NCI-H1417 treated with DMSO at 0.1 percent for 48 hours (cell line): ENCODE measurements at regions not wholly inside any gene's neighbourhood (a gene's known extent, or its start where the extent isn't known, plus 50 kb on each side); places are given as distances from the start of the nearest gene placed in this dataset.
"Not testable (repeated sequence)": the region's sequence is repeated elsewhere in the genome, so short reads cannot be mapped to it uniquely, and the experiment has no call there.

ENCODE experiments used
- DNase-seq: peaks from one replicate; lab custom pipeline; 2025; lab: John Stamatoyannopoulos, UW

DNA sequence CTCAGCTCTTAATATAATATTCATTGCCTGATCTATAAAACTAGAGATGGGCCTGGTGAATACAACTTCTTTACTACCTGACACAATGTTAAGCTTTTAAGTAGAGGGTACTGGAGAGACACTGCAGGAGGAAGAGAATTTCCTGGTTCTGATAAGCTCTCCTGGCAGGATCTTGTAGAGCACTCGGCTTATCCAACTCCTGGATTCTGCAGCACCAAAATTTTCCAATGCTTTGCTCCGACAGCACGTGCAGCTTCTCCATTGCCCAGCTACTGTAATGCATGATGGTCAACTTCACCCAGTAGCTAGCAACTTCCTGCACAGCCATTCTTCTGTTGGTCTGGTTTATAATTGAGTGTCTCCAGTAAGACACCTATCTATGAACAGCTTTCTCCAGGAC lies 686.2 kb upstream of the BOD1L1 start:
- DNase-seq = no peak

DNA sequence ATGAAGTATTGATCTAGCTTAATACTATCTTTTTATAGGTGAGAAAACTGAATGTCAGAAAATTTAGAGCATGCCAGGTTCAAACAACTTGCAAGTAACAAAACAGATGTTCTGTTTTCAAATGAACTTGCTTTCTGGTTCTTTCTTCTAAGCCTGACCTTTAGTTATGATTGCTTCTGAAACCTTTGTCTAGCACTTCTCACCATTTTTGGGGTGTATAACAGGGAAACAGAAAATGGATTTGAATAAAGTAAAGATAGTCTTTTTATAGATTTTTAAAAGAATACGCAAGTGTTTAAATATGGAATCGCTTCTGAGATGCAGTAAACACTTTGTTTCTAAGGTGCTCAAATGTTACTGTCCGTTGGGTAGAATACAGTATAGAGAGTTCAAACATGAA lies 687.2 kb upstream of the CPEB2 start:
- DNase-seq = no peak

DNA sequence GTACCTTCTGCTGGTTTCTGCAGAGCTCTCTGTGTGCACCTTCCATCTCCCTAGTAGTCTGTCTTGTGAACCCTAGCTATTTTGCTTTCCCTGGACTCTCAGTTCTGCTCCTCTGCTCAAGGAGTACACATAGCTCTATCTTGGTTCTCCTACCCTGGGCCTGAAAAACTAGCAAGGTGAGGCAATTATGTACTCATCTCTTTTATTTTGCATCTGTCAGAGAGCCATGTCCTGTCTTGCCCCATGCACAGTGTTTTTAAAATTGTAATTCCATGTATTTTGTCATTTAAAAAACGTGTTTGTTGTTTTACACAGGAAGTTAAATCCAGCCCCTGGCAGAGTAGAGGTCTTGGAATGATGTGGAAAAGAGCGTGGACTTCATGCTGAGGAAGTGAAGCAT lies 684.9 kb upstream of the CPEB2 start:
- no peak for DNase-seq

DNA sequence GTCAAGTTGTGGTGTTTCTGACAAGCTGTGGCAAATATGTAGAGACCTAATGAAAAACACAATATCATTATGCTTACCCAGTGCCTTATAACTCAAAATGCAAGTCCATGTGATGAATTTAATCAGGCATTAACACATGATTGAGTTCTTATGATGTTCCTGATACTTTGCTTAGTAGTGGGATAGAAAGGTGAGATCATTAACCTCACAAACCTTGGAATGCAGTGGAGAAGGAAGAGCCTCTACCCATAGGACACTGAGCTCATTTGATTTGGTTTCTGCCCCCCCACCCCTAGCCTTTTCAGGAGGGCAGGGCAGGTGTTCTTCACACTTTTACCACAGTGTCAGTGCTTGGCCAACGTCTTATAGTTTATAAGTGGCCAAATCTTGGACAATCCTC lies 683.6 kb upstream of the CPEB2 start:
- no peak for DNase-seq

DNA sequence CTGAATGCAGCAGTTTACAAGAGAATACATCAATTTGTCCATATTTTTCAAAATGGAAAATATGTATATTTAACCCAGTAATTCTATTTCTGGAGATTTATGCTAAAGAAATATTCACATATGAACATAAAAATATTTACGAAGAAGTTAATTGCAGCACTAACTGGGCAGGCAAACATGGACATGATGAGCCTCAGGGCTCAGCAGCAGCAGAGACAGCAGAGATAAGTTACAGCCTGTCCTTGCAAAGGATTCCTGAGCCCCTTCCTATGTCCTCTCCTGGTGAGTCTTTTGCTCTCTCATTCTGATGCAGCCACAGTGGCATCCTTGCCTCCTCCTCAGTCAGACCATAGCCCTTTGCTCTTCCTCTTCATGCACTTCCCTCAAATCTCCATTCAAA lies 680.6 kb upstream of the CPEB2 start:
- no peak for DNase-seq

DNA sequence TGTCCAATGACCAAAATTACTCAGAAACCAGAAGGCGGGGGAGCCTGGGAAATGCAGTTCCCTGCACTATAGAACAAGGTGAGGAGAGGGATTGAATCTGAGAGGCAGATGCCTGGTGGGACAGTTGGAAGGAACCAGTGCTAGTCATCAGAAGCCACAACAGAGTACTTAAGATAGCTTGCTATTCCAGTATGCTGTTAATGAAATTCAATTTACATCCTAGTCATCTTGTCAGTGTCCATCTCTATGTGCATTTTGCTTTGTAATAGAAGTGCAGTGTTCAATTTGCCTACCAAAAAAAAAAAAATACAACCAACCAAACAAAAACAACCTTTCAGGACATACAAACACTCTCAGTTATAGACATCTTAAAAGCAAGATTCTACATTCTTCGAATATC lies 679.1 kb upstream of the CPEB2 start:
- no peak for DNase-seq

DNA sequence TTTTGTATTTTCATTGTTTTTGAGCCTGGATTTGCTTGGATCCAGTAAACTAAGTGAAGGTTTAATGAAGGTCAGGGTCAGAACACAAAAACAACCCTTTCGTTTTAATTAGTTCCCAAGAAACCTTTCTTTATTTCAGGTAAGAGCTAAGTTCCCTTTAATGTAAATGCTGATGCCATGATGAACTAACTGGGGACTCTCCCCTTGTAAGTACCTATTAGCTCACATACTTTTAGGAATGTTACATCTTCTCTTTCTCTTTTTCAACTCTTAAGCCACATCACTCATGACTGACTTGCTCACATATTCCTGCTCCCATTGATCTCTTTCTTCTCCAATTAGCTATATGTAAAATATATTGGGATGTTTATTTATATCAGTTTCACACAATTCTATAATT lies 673.1 kb upstream of the CPEB2 start:
- no peak for DNase-seq

DNA sequence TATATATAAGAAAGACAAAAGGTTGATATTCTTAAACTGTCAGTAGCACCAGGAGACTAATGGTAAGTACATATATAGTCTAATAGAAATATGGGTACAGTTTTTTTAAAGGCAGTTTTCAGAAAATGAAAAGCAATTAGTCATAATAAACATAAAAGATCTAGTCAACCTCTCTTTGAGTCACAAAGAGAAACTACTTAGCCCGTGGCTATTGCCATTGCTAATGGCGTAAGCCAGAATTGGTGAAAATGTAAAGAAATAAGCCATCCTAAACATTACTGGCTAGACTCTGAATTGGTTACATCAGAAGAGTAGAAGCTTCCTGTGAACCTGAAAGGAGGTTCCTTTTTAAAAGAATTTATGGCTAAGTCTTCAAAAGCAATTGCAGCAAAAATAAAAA lies 668.7 kb upstream of the CPEB2 start:
- no peak for DNase-seq

DNA sequence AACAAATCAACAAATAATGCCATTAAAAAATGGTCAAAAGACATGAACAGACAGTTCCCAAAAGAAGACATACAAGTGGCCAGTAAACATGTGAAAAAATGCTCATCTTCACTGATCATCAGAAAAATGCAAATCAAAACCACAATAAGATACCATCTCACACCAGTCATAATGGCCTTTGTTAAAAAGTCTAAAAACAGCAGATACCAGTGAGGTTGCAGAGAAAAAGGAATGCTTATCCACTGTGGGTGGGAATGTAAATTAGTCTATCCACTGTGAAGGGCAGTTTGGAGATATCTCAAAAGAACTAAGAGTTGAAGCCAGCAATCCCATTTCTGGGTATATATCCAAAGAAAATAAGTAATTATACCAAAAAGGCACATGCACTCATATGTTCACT lies 668.1 kb upstream of the CPEB2 start:
- DNase-seq = no peak

DNA sequence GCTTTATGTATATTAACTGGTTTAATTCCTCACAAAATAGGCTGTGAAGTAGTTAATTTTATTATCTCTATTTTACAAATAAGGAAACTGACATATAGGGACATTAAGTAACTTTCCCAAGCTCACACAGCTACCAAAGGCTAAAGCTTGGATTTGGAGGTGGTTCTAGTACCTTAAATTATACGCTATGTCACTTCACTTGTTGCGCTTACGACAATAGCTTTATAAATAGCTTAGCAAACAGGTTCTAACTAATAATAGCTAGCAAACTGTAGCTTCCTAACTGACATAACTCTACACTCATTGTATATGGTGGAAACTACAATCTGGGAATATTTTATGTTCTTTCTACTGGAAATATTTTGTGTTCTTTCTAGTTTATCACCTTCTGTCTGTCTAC lies 666.4 kb upstream of the CPEB2 start:
- no peak for DNase-seq

DNA sequence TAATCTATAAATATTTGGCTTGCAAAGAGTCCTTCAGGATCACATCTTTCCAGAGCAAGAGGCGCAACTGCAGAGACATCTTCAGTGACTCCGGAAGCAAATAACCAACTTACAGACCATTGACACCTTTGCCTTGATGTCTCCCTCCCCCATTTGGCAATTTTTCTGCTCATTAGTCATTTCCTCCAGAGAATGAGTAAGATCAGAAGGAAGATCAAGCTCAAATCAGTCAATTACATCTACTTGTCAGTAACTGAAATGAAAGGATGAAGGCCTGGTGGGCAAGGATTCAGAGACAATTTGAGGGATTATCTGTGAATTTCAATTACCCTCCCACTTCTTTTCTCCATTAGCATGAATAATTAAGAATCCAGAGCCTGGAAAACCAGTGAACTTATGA lies 665.6 kb upstream of the CPEB2 start:
- DNase-seq = no peak

DNA sequence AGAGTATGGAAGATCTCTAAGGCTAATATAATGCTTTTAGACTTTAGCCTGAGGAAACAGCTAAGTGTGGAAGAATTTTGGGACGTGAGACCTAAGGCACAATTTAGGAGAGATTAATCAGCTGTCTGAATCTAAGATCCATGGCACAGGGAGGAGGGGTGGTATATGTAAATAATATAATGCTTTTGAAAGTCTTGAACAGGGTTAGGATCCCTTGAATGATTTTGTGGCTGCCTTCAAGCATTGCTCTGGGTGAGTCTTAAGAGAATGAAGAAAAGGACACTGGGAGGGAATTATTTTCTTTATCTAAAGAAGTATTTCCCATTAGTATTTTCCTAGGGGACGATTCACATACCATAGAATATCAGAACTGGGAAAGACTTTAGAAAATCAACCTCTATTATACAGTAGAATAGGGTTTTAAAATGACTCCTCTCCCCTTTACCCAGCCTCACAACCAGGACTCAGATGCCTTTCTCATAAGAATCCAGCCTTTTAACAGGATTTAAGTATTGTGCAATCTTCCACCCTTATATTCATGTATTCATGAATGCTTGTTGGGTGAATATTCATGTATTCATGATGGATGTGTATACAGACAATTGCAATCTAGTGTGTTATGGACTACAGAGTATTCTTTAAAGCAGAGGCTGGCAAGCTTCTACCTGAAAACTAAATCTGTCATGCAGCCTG lies 664.2 kb upstream of the CPEB2 start:
- DNase-seq = no peak

DNA sequence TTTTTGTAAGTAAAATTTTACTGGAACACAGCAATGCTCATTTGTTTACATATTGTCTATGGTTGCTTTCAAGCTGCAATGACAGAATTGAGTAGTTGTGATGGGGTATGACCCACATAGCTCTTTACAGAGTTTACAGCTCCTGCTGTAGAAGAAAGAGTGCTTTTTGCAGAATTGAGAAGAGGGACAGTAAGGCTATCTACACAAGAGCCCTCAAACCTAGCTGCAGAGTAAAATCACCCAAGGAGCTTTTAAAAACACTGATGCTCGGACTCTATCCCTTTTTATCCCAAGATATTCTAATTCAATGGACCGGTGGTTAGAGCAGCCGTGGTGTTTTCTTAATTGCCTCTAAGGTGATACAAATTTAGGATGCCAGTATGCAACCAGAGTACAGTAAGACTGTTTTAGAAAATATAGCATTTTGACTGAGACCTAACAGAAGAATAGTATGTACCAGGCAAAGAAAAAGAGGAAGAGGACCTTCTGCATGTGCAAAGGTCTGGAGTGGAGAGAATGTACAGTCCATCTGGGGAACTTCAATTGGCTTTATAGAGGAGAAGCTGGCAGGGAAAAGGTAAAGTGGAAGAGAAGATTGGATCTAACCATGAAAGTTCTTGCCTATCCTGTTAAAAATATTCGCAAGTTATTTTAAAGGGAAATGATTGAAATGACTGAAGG lies 663.6 kb upstream of the CPEB2 start:
- no peak for DNase-seq

DNA sequence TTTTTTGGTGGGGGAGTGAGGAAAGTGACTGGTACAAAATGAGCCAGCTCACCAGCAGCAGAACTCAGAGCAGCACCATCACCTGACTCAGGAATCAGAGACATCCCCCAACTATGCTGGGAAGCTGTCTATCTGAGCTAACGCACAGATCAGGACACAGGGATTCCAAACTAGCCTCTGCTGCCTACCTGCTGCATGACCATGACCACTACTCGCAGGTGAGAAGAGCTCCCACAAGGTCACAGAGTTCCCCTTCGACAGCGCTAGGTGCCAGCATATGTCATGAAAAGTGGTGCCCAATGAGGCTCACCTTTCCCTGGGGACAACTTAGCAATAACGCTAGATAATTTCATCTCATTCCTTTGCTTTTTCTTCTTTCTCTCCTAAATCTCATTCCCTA lies 662.6 kb upstream of the CPEB2 start:
- DNase-seq = no peak

DNA sequence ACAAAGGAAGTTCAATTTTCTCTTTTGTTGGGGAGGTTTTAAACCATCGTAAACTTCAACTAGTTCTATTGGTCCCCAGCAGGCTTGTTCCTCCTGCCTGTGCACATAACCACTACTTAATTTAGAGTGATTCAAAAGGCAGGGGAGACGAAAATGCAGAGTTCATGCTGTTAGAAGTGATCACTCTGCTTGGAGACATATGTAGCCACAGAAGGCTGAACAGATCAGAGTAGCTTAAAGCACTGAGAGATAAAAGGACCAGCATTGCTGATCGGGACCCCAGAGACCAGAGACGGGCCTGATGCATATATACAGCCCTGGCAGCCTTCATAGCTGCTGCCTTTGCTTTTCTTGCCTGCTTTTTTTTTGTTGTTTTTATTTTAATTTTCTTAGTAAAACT lies 662.0 kb upstream of the CPEB2 start:
- no peak for DNase-seq

DNA sequence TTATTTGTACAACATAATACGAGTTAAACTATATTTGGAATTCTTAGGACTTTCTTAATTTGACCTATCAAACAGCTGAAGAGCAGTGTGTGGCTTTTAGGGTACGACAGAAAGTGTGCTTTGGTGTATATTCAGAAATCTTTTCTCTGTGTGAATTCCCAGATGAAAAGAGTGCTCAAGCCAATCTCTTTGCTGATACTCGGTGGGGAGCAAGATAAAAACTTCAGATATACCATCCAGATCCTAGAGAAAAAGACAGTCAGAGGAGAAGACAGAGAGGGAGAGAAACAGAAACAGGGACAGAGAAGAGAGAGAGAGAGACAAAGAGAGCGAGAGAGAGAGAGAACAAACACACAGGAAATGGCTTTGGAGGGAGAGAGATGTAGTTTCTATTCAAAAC lies 658.3 kb upstream of the CPEB2 start:
- no peak for DNase-seq

DNA sequence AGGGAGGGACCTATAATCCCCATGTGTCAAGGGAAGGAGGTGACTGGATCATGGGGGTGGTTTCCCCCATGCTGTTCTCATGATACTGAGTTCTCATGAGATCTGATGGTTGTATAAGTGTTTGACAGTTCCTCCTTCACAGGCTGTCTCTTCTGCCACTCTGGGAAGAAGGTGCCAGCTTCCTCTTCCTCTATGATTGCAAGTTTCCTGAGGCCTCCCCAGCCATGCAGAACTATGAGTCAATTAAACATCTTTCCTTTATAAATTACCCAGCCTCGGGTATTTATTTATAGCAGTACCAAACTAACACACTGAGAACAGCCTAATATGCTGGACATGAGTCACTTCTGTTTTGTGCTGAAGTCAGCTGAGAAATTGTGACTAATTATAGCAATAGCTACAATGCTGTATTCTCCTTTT lies 656.9 kb upstream of the CPEB2 start:
- DNase-seq = no peak

DNA sequence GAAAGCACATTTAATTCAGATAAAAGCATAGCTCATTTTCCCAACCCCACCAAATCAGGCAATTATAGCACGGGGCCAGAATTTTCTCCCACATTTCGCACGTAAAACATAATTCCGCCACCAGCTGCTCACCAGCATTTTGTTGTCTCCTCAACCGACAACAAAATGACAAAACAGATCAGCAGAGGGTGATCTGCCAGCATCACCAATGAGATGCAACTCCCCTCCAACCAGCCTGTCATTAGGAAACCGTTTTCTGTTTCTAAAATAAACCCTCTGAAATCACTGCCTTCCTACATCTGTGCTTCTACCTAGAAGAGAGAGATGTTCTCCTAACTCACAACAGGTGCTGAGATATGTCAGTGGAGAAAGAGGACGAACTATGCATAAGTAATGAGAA lies 654.8 kb upstream of the CPEB2 start:
- DNase-seq = no peak

DNA sequence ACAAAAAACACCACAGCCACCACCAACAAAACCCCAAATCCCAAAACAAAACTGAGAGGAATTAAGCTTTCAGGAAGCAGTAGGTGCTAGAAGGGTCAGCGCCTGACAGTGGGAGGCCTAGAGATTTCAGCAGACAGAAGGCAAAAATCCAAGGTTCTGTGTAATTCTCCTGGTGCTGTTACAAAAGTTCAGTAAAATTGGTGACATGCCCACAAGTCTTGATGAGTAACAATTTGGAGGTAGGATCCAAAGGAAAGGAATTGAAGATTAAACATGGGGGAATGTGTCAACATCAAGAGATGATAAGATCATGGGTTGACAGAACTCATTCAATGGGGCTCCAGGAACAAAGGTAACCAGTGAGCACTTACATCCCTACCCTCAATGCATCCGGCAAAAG lies 653.8 kb upstream of the CPEB2 start:
- no peak for DNase-seq

DNA sequence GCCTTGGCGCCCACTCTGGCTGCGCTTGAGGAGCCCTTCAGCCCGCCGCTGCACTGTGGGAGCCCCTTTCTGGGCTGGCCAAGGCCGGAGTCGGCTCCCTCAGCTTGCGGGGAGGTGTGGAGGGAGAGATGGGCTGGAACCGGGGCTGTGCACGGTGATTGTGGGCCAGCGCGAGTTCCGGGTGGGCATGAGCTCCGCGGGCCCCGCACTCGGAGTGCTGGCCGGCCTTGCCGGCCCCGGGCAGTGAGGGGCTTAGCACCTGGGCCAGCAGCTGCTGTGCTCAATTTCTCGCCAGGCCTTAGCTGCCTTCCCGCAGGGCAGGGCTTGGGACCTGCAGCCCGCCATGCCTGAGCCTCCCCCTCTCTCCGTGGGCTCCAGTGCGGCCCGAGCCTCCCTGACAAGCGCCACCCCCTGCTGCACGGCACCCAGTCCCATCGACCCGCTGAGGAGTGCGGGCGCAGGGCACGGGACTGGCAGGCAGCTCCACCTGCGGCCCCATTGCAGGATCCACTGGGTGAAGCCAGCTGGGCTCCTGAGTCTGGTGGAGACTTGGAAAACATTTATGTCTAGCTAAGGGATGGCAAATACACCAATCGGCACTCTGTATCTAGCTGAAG lies 643.6 kb upstream of the CPEB2 start:
- not testable (repeated sequence) for DNase-seq

DNA sequence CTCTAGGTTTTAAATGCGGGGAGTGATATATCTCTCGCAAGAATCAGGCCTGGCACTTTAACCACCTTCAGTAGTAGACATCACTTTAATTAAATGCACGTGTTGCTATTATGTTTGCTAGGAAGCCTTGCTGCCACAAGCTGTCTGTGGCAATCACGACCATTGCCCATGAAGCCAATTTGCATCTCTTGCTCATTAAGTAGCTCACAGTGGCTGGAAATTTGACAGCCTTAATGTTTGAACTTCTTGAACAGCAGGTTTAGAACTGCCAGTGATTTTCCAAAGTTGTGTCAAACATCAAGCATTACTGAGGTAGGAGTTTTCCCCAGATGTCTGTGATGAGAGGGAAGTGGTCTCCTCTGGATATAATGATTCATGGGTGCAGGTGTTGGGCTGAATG lies 642.3 kb upstream of the CPEB2 start:
- no peak for DNase-seq

DNA sequence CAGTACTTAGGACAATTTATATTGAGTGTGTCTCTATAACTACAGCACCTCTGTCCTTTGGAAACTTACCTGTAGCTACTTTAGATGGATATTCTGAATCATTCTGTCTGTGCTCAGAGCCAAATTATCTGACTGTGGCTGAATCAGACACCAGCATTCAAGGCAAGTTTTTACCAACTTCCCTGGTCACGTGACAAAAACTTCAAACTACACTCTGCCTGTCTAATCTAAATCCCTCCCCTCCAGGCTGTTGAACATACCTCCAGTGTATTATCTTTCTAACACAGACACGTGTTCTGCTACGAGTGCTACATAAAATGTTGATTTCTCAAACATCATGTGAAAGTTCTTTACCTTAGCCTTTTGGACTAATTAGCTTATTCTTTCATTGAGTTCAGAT lies 641.2 kb upstream of the CPEB2 start:
- DNase-seq = no peak

DNA sequence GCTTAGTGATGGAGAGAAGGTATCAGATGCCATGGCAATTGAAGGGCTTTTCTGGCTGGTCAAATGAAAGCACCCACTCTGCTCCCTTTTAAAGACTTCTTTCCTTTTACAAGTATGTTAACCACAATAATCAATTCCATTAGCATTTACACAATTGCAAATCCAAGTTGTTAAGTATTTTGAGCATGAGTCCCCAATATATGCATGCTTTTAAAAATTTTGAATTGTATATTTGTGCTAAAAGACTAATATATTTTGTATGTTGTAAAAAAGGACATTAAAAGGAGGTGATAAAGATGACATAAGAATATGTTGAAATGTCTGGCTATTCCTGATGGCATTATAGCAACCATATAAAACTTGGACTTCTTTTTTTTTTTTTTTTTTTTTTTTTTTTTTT lies 639.9 kb upstream of the CPEB2 start:
- no peak for DNase-seq
